HEK293 (cell line): ENCODE measurements at regions not wholly inside any gene's neighbourhood (a gene's known extent, or its start where the extent isn't known, plus 50 kb on each side); places are given as distances from the start of the nearest gene placed in this dataset.
"Not testable (repeated sequence)": the region's sequence is repeated elsewhere in the genome, so short reads cannot be mapped to it uniquely, and the experiment has no call there.

ENCODE experiments used
- CTCF ChIA-PET: fragments of 350-600 bp; formaldehyde crosslinking; extraction: SDS; loops from one replicate; lab custom pipeline; 2021; ENCODE audit warnings: antibody characterized with exemption; lab: Yijun Ruan, JAX
- POLR2A ChIA-PET: fragments of 300-600 bp; formaldehyde crosslinking; extraction: SDS; loops from one replicate; lab custom pipeline; 2020; ENCODE audit warnings: antibody characterized with exemption, inconsistent platforms; lab: Yijun Ruan, JAX
- H3K27ac ChIP-seq: fragments of 200-500 bp; sonication (Bioruptor generic); 2 replicates; pipeline ENCODE4 v1.5.1; 2014; ENCODE audit warnings: low read depth, low read length, control low read depth, inconsistent platforms; ENCODE audit errors: extremely low read depth
- H3K36me3 ChIP-seq, 2 experiments: fragments of 200-500 bp in 1 of 2; sonication (Bioruptor generic) in 1 of 2; 1 replicate in 1 of 2; 2 replicates in 1 of 2; pipeline ENCODE4 v1.5.1; 2014 to 2017; ENCODE audit warnings: inconsistent platforms in 2 of 2, low read length in 2 of 2; ENCODE audit not compliant: control insufficient read depth in 2 of 2, insufficient read depth in 1 of 2
- H3K4me1 ChIP-seq: fragments of 200-500 bp; sonication (Bioruptor generic); 2 replicates; pipeline ENCODE4 v1.5.1; 2014; ENCODE audit warnings: mild to moderate bottlenecking, low read length, inconsistent platforms; ENCODE audit not compliant: control insufficient read depth, insufficient read depth
- H3K4me3 ChIP-seq: 2 replicates; pipeline ENCODE4 v1.5.1; 2011; ENCODE audit warnings: low read depth, mild to moderate bottlenecking, control low read depth, low read length, moderate library complexity
- H3K9me3 ChIP-seq: fragments of 200-500 bp; sonication (Bioruptor generic); 2 replicates; pipeline ENCODE4 v1.5.1; 2014; ENCODE audit warnings: low read depth, low read length, inconsistent platforms; ENCODE audit not compliant: control insufficient read depth, insufficient read depth
- SCRT2 ChIP-seq: fragments of 450-650 bp; formaldehyde crosslinking; IDR thresholded peaks from 2 replicates; pipeline ENCODE4 v1.5.1; 2016; ENCODE audit warnings: missing biosample characterization, missing genetic modification characterization
- ZNF146 ChIP-seq: fragments of 450-650 bp; formaldehyde crosslinking; IDR thresholded peaks from 2 replicates; pipeline ENCODE4 v1.5.1; 2016; ENCODE audit warnings: missing biosample characterization, missing genetic modification characterization
- ZNF148 ChIP-seq: fragments of 450-650 bp; formaldehyde crosslinking; IDR thresholded peaks from 2 replicates; pipeline ENCODE4 v1.5.0; 2017; ENCODE audit warnings: missing biosample characterization, missing genetic modification characterization, borderline replicate concordance
- ZNF16 ChIP-seq: fragments of 450-650 bp; formaldehyde crosslinking; IDR thresholded peaks from 2 replicates; pipeline ENCODE4 v1.5.1; 2016; ENCODE audit warnings: low read depth, missing biosample characterization, missing genetic modification characterization
- ZNF280D ChIP-seq: fragments of 450-650 bp; formaldehyde crosslinking; IDR thresholded peaks from 2 replicates; pipeline ENCODE4 v1.5.1; 2016; ENCODE audit warnings: missing biosample characterization, missing genetic modification characterization
- ZNF354C ChIP-seq: fragments of 450-650 bp; formaldehyde crosslinking; IDR thresholded peaks from 2 replicates; pipeline ENCODE4 v1.5.1; 2016; ENCODE audit warnings: missing biosample characterization, missing genetic modification characterization, low read depth, borderline replicate concordance
- ZNF362 ChIP-seq: fragments of 450-650 bp; formaldehyde crosslinking; IDR thresholded peaks from 2 replicates; pipeline ENCODE4 v1.5.1; 2016; ENCODE audit warnings: missing biosample characterization, missing genetic modification characterization
- ZNF404 ChIP-seq: fragments of 450-650 bp; formaldehyde crosslinking; IDR thresholded peaks from 2 replicates; pipeline ENCODE4 v1.5.1; 2017; ENCODE audit warnings: missing biosample characterization, missing genetic modification characterization
- ZNF544 ChIP-seq: fragments of 450-650 bp; formaldehyde crosslinking; IDR thresholded peaks from 2 replicates; pipeline ENCODE4 v1.5.0; 2017; ENCODE audit warnings: missing biosample characterization, missing genetic modification characterization
- ZNF548 ChIP-seq: fragments of 450-650 bp; formaldehyde crosslinking; IDR thresholded peaks from 2 replicates; pipeline ENCODE4 v1.5.1; 2016; ENCODE audit warnings: missing biosample characterization, missing genetic modification characterization
- ZNF571 ChIP-seq: fragments of 450-650 bp; formaldehyde crosslinking; IDR thresholded peaks from 2 replicates; pipeline ENCODE4 v1.5.0; 2017; ENCODE audit warnings: missing biosample characterization, missing genetic modification characterization
- ZNF580 ChIP-seq: fragments of 450-650 bp; formaldehyde crosslinking; IDR thresholded peaks from 2 replicates; pipeline ENCODE4 v1.5.1; 2016; ENCODE audit warnings: missing biosample characterization, missing genetic modification characterization
- ZNF677 ChIP-seq: fragments of 450-650 bp; IDR thresholded peaks from 2 replicates; pipeline ENCODE4 v1.5.0; 2018; ENCODE audit warnings: missing biosample characterization, mild to moderate bottlenecking, missing genetic modification characterization, moderate library complexity
- TF ChIP-seq, protein P1 (sequence below): fragments of 450-650 bp; IDR thresholded peaks from 2 replicates; pipeline ENCODE4 v1.5.1; 2018; ENCODE audit warnings: missing biosample characterization, missing genetic modification characterization

- TF ChIP-seq SCRT2 = peak; percentile 78
- TF ChIP-seq ZNF280D (tag by site-specific recombination) = peak; percentile 84; the same call in 1 of the 2 replicates
- peak; percentile 82 for TF ChIP-seq ZNF580 (tag by site-specific recombination)
- peak; percentile 99 for TF ChIP-seq ZNF146 (tag by site-specific recombination)
- H3K4me1 ChIP-seq, H3K36me3 ChIP-seq, POLR2A ChIA-PET, H3K27ac ChIP-seq, H3K4me3 ChIP-seq, H3K9me3 ChIP-seq: not testable (repeated sequence)
- CTCF ChIA-PET = interaction anchor here (1.1 kb wide), 1 partner anchor 294 kb away, joined by 3 read pairs; no protein-coding TSS in a partner anchor
These were observed 156.9 kb upstream of the FAM20A start for GRCh38 chr17:68757866-68758757.

GRCh38 chr17:68753985-68754769, 153.0 kb upstream of the FAM20A start:
- no peak for TF ChIP-seq ZNF354C
- TF ChIP-seq ZNF148 (tag by site-specific recombination) = no peak
- TF ChIP-seq ZNF362 = no peak
- TF ChIP-seq ZNF544 (tag by site-specific recombination) = no peak
- ChIA-PET CTCF (interaction anchor here (0.7 kb wide), 2 partner anchors 16 to 17 kb away, joined by 3 to 5 read pairs; no protein-coding TSS in a partner anchor), POLR2A (no interaction called here)
- peaks cover 5% of the 10 kb centered on the region for H3K4me1 ChIP-seq
- no peaks in the 10 kb centered on the region for H3K9me3 ChIP-seq
- no peaks in the 10 kb centered on the region for H3K36me3 ChIP-seq
- no peak overlapping the region for H3K4me3 ChIP-seq
- H3K27ac ChIP-seq = no peak overlapping the region

- Histone ChIP-seq H3K4me3 (no peak overlapping the region), H3K4me1 (no peaks in the 10 kb centered on the region), H3K36me3 (no peaks in the 10 kb centered on the region), H3K27ac (no peak overlapping the region), H3K9me3 (no peaks in the 10 kb centered on the region)
- CTCF ChIA-PET = no interaction called here
- POLR2A ChIA-PET = no interaction called here
- TF ChIP-seq ZNF571 (tag by site-specific recombination) (no peak), ZNF16 (tag by site-specific recombination) (no peak), ZNF548 (tag by site-specific recombination) (no peak), ZNF677 (tag by site-specific recombination) (no peak), ZNF404 (tag by site-specific recombination) (no peak)
- TF ChIP-seq, protein P1, sequence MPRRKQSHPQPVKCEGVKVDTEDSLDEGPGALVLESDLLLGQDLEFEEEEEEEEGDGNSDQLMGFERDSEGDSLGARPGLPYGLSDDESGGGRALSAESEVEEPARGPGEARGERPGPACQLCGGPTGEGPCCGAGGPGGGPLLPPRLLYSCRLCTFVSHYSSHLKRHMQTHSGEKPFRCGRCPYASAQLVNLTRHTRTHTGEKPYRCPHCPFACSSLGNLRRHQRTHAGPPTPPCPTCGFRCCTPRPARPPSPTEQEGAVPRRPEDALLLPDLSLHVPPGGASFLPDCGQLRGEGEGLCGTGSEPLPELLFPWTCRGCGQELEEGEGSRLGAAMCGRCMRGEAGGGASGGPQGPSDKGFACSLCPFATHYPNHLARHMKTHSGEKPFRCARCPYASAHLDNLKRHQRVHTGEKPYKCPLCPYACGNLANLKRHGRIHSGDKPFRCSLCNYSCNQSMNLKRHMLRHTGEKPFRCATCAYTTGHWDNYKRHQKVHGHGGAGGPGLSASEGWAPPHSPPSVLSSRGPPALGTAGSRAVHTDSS = no peak
These were observed 149.0 kb upstream of the FAM20A start for GRCh38 chr17:68750208-68750562.
